Left cardiac atrium (tissue), 4 donors: ENCODE measurements at regions not wholly inside any gene's neighbourhood (a gene's known extent, or its start where the extent isn't known, plus 50 kb on each side); places are given as distances from the start of the nearest gene placed in this dataset.

Source experiments
- ATAC-seq, 2 donors: fragments of 200-7000 bp; cut with Tn5 transposase; one replicate each; pipeline ENCODE4 v1.9.1; 2020; ENCODE audit warnings: mild to moderate bottlenecking in 2 of 2, moderate library complexity in 2 of 2
- DNase-seq: peaks from one replicate; pipeline ENCODE4 v3.0.0-alpha.2; 2020
- intact Hi-C, 2 donors: fragments of 100-400 bp; cut with DNase I; formaldehyde crosslinking; loops; one replicate each; pipeline versions ENCODE4 v1.14.1 to v1.15.1; 2022 to 2023
- donor health status: DM: no; HTN: yes; CAD: no.
- donor health status: DM: no; HTN: yes; CAD: no; lungs with severe emphysema.
- donor health status: DM: yes; HTN: yes; CAD: no.
- donor health status: Dilated cardiomyopathy.

- no peak for ATAC-seq
- intact Hi-C loops: no loop called here
Measured at GRCh38 chr13:112234131-112234875, 141.9 kb upstream of the SPACA7 start.

GRCh38 chr13:112236016-112236415 lies 140.1 kb upstream of the SPACA7 start:
- ATAC-seq: no peak
- intact Hi-C loops: no loop called here
- no peak for DNase-seq

More at GRCh38 chr13:112234131-112234875, 141.9 kb upstream of the SPACA7 start:
- no peak for DNase-seq

- no peak for ATAC-seq
- DNase-seq: no peak
- intact Hi-C loops: no loop called here
Measured at GRCh38 chr13:112236539-112237197, 139.5 kb upstream of the SPACA7 start.

- ATAC-seq (no peak), DNase-seq (no peak)
- intact Hi-C loops: no loop called here
Measured at GRCh38 chr13:112238436-112238995, 137.6 kb upstream of the SPACA7 start.

- DNase-seq (no peak), ATAC-seq (no peak)
- intact Hi-C loops: no loop called here
Measured at GRCh38 chr13:112240076-112240475, 136.1 kb upstream of the SPACA7 start.

GRCh38 chr13:112241288-112241687 lies 134.9 kb upstream of the SPACA7 start:
- DNase-seq (no peak), ATAC-seq (no peak)
- intact Hi-C loops: no loop called here

- intact Hi-C loops: no loop called here
- ATAC-seq (no peak), DNase-seq (no peak)
Measured at GRCh38 chr13:112242777-112243176, 133.4 kb upstream of the SPACA7 start.

GRCh38 chr13:112244061-112244460 lies 132.1 kb upstream of the SPACA7 start:
- ATAC-seq (no peak), DNase-seq (no peak)
- intact Hi-C loops: no loop called here

GRCh38 chr13:112244495-112245177 lies 131.5 kb upstream of the SPACA7 start:
- intact Hi-C loops: no loop called here
- ATAC-seq (no peak), DNase-seq (no peak)

- no peak for DNase-seq
- intact Hi-C loops: no loop called here
- ATAC-seq: no peak
Measured at GRCh38 chr13:112245179-112245724, 130.9 kb upstream of the SPACA7 start.

GRCh38 chr13:112245989-112246388 lies 130.2 kb upstream of the SPACA7 start:
- intact Hi-C loops: no loop called here
- ATAC-seq (no peak), DNase-seq (no peak)

GRCh38 chr13:112246731-112247470 lies 129.3 kb upstream of the SPACA7 start:
- DNase-seq (no peak), ATAC-seq (no peak)
- intact Hi-C loops: no loop called here

GRCh38 chr13:112247471-112248405 lies 128.4 kb upstream of the SPACA7 start:
- DNase-seq: no peak
- no peak for ATAC-seq
- intact Hi-C loops: no loop called here

GRCh38 chr13:112248406-112248760 lies 127.8 kb upstream of the SPACA7 start:
- intact Hi-C loops: no loop called here
- DNase-seq: no peak
- ATAC-seq: no peak

GRCh38 chr13:112248862-112249592 lies 127.1 kb upstream of the SPACA7 start:
- no peak for DNase-seq
- ATAC-seq: no peak
- intact Hi-C loops: no loop called here

GRCh38 chr13:112249644-112250610 lies 126.2 kb upstream of the SPACA7 start:
- no peak for DNase-seq
- no peak for ATAC-seq
- intact Hi-C loops: no loop called here
